CD14-positive monocyte (primary cell): ENCODE measurements at regions not wholly inside any gene's neighbourhood (a gene's known extent, or its start where the extent isn't known, plus 50 kb on each side); places are given as distances from the start of the nearest gene placed in this dataset.

ENCODE experiments used
- DNase-seq, 3 donors: peaks; one replicate each; pipeline ENCODE4 v3.0.0-alpha.2; 2011 to 2022
- H2AFZ ChIP-seq: 2 replicates; pipeline ENCODE4 v1.6.0; 2012; ENCODE audit warnings: mild to moderate bottlenecking, low read depth, low read length, inconsistent platforms; ENCODE audit not compliant: insufficient read depth, poor library complexity, severe bottlenecking
- H3K27ac ChIP-seq, 2 donors: 1 replicate in 1 of 2; 2 replicates in 1 of 2; pipeline ENCODE4 v1.5.1; 2012 to 2013; ENCODE audit warnings: low read length in 2 of 2, control low read depth in 1 of 2, inconsistent platforms in 1 of 2, low read depth in 1 of 2, mild to moderate bottlenecking in 1 of 2
- H3K27me3 ChIP-seq, 2 donors: one replicate each; pipeline versions ENCODE4 v1.6.0 to v1.6.1; 2011 to 2013; ENCODE audit warnings: low read length in 2 of 2; ENCODE audit not compliant: control insufficient read depth in 2 of 2, insufficient read depth in 2 of 2
- H3K36me3 ChIP-seq, 2 donors: replicated peaks in 1 of 2; 1 replicate in 1 of 2; 2 replicates in 1 of 2; pipeline versions ENCODE4 v1.5.1 to v1.6.1; 2012 to 2013; ENCODE audit warnings: low read length in 2 of 2, control low read depth in 1 of 2, inconsistent platforms in 1 of 2, mild to moderate bottlenecking in 1 of 2; ENCODE audit not compliant: insufficient read depth in 2 of 2, control insufficient read depth in 1 of 2
- H3K4me1 ChIP-seq, 2 donors: 1 replicate in 1 of 2; 2 replicates in 1 of 2; pipeline versions ENCODE4 v1.5.1 to v1.6.1; 2012 to 2013; ENCODE audit warnings: low read length in 2 of 2, control low read depth in 1 of 2, inconsistent platforms in 1 of 2, mild to moderate bottlenecking in 1 of 2, moderate library complexity in 1 of 2; ENCODE audit not compliant: insufficient read depth in 2 of 2, control insufficient read depth in 1 of 2
- H3K4me2 ChIP-seq: replicated peaks from 2 replicates; pipeline ENCODE3; 2012; ENCODE audit warnings: low read length, moderate library complexity, mild to moderate bottlenecking; ENCODE audit not compliant: poor library complexity, severe bottlenecking; ENCODE audit errors: extremely low read depth
- H3K4me3 ChIP-seq, 3 experiments: fragments of 200-600 bp in 1 of 3; sonication (generic) in 1 of 3; replicated peaks in 1 of 3; 1 replicate in 2 of 3; 2 replicates in 1 of 3; pipeline ENCODE4 v1.5.1; 2011 to 2013; ENCODE audit warnings: low read length in 3 of 3, mild to moderate bottlenecking in 3 of 3, control low read depth in 2 of 3, low read depth in 2 of 3, inconsistent platforms in 1 of 3, moderate library complexity in 1 of 3
- H3K79me2 ChIP-seq: 2 replicates; pipeline ENCODE4 v1.6.0; 2012; ENCODE audit warnings: mild to moderate bottlenecking, control low read depth, inconsistent platforms, low read length, moderate library complexity; ENCODE audit not compliant: insufficient read depth
- H3K9ac ChIP-seq: 2 replicates; pipeline ENCODE4 v1.6.0; 2017; ENCODE audit warnings: low read length, mild to moderate bottlenecking; ENCODE audit not compliant: insufficient read depth, poor library complexity, severe bottlenecking
- H3K9me3 ChIP-seq, 2 donors: replicated peaks in 1 of 2; 1 replicate in 1 of 2; 2 replicates in 1 of 2; pipeline versions ENCODE4 v1.5.1 to v1.6.1; 2012 to 2013; ENCODE audit warnings: low read length in 2 of 2, control low read depth in 1 of 2; ENCODE audit not compliant: control insufficient read depth in 1 of 2, insufficient read depth in 1 of 2
- H4K20me1 ChIP-seq: 2 replicates; pipeline ENCODE4 v1.6.0; 2012; ENCODE audit warnings: mild to moderate bottlenecking, low read length, control low read depth, moderate library complexity; ENCODE audit not compliant: insufficient read depth
- H3K27ac Mint-ChIP-seq, 7 donors: one replicate each; pipeline ENCODE4 v1.8.0; 2020; ENCODE audit warnings: mild to moderate bottlenecking in 7 of 7, mixed read lengths in 7 of 7, moderate library complexity in 6 of 7, inconsistent platforms in 2 of 7
- H3K27me3 Mint-ChIP-seq, 3 donors: one replicate each; pipeline ENCODE4 v1.8.0; 2021 to 2022; ENCODE audit warnings: low read depth in 3 of 3, mild to moderate bottlenecking in 3 of 3, mixed read lengths in 3 of 3, moderate library complexity in 3 of 3, inconsistent platforms in 1 of 3
- H3K36me3 Mint-ChIP-seq, 2 donors: one replicate each; pipeline ENCODE4 v1.8.0; 2020; ENCODE audit warnings: mixed read lengths in 2 of 2, inconsistent platforms in 1 of 2, mild to moderate bottlenecking in 1 of 2
- H3K4me1 Mint-ChIP-seq: one replicate; pipeline ENCODE4 v1.8.0; 2020; ENCODE audit warnings: mild to moderate bottlenecking, mixed read lengths
- H3K4me3 Mint-ChIP-seq, 2 donors: one replicate each; pipeline ENCODE4 v1.8.0; 2020; ENCODE audit warnings: mild to moderate bottlenecking in 2 of 2, mixed read lengths in 2 of 2, moderate library complexity in 1 of 2
- H3K9me3 Mint-ChIP-seq, 7 donors: one replicate each; pipeline ENCODE4 v1.8.0; 2020 to 2022; ENCODE audit warnings: mixed read lengths in 7 of 7, mild to moderate bottlenecking in 6 of 7, moderate library complexity in 6 of 7, inconsistent platforms in 2 of 7
- WGBS: methylation state at CpG from one replicate; pipeline ENCODE4 v1.1.5; 2013; ENCODE audit warnings: missing lambda C conversion rate; ENCODE audit not compliant: insufficient coverage; 5-methylcytosine and 5-hydroxymethylcytosine counted together
- intact Hi-C, 2 donors: fragments of 100-400 bp; cut with micrococcal nuclease; formaldehyde crosslinking; loops; one replicate each; pipeline versions ENCODE4 v1.15.0 to v1.15.1; 2023
- TF ChIP-seq, protein P1 (sequence below): fragments of 200-600 bp; IDR thresholded peaks from one replicate; pipeline ENCODE4 v1.8.0; 2022; ENCODE audit warnings: antibody characterized with exemption, mild to moderate bottlenecking

DNA sequence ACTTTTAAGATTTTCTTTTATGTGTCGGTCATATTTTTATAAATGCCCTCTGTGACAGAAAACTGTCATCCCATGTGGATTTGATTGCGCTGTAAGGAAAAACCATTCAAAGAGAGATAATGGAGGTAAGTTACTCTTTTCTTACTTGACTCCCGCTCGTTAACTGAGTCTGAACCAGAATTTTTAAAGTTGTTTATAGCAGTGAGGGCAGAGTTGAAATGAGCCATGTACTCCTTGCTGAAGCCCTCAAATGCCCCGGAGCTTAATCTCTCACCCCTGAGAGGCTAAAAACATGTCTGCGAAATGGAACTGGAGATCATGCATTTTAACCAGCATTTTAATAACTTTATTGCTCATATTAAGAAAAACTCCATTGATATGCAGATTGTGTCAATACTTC, 320.0 kb upstream of the SOX11 start:
- H3K27ac Mint-ChIP-seq = no peak overlapping the region
- no peak overlapping the region for H3K4me3 Mint-ChIP-seq
- no peaks in the 10 kb centered on the region for H3K27me3 ChIP-seq
- H3K4me1 Mint-ChIP-seq = no peaks in the 10 kb centered on the region
- H4K20me1 ChIP-seq = no peaks in the 10 kb centered on the region
- H3K9ac ChIP-seq = no peak overlapping the region
- no peaks in the 10 kb centered on the region for H3K4me1 ChIP-seq
- no peaks in the 10 kb centered on the region for H3K36me3 Mint-ChIP-seq
- TF ChIP-seq, protein P1, sequence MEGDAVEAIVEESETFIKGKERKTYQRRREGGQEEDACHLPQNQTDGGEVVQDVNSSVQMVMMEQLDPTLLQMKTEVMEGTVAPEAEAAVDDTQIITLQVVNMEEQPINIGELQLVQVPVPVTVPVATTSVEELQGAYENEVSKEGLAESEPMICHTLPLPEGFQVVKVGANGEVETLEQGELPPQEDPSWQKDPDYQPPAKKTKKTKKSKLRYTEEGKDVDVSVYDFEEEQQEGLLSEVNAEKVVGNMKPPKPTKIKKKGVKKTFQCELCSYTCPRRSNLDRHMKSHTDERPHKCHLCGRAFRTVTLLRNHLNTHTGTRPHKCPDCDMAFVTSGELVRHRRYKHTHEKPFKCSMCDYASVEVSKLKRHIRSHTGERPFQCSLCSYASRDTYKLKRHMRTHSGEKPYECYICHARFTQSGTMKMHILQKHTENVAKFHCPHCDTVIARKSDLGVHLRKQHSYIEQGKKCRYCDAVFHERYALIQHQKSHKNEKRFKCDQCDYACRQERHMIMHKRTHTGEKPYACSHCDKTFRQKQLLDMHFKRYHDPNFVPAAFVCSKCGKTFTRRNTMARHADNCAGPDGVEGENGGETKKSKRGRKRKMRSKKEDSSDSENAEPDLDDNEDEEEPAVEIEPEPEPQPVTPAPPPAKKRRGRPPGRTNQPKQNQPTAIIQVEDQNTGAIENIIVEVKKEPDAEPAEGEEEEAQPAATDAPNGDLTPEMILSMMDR = no peak
- H2AFZ ChIP-seq = no peak overlapping the region
- DNase-seq = no peak
- H3K27ac ChIP-seq = no peak overlapping the region
- intact Hi-C loops = no loop called here
- H3K9me3 Mint-ChIP-seq = peaks cover 0 to 3% (median 0%) of the 10 kb centered on the region in 7 donors
- H3K79me2 ChIP-seq = no peaks in the 10 kb centered on the region
- 100% methylated on average over 1 of the region's 6 CpGs for WGBS
- H3K9me3 ChIP-seq = no peaks in the 10 kb centered on the region
- no peak overlapping the region for H3K4me3 ChIP-seq
- H3K27me3 Mint-ChIP-seq = peaks cover 0 to 3% (median 2%) of the 10 kb centered on the region in 3 donors
- no peaks in the 10 kb centered on the region for H3K36me3 ChIP-seq
- no peak overlapping the region for H3K4me2 ChIP-seq

- no peaks in the 10 kb centered on the region for H3K36me3 ChIP-seq
- H3K4me2 ChIP-seq = no peak overlapping the region
- DNase-seq = no peak
- H3K9ac ChIP-seq = no peak overlapping the region
- H3K27me3 Mint-ChIP-seq = peaks cover 0 to 3% (median 2%) of the 10 kb centered on the region in 3 donors
- no peaks in the 10 kb centered on the region for H3K4me1 Mint-ChIP-seq
- H3K36me3 Mint-ChIP-seq = no peaks in the 10 kb centered on the region
- H3K79me2 ChIP-seq = no peaks in the 10 kb centered on the region
- 44% methylated on average over 5 of the region's 6 CpGs for WGBS
- H3K4me3 Mint-ChIP-seq = no peak overlapping the region
- no peaks in the 10 kb centered on the region for H3K27me3 ChIP-seq
- TF ChIP-seq, protein P1 = no peak
- H2AFZ ChIP-seq = no peak overlapping the region
- no peaks in the 10 kb centered on the region for H3K4me1 ChIP-seq
- no peaks in the 10 kb centered on the region for H4K20me1 ChIP-seq
- H3K27ac Mint-ChIP-seq = no peak overlapping the region
- intact Hi-C loops = no loop called here
- no peak overlapping the region for H3K4me3 ChIP-seq
- H3K27ac ChIP-seq = no peak overlapping the region
- H3K9me3 Mint-ChIP-seq = peaks cover 0 to 3% (median 0%) of the 10 kb centered on the region in 7 donors
- no peaks in the 10 kb centered on the region for H3K9me3 ChIP-seq
Measured at GRCh38 chr2:5373200-5373599, 319.0 kb upstream of the SOX11 start.
